ENCODE measurements at regions not wholly inside any gene's neighbourhood (a gene's known extent, or its start where the extent isn't known, plus 50 kb on each side); places are given as distances from the start of the nearest gene placed in this dataset.

DNA sequence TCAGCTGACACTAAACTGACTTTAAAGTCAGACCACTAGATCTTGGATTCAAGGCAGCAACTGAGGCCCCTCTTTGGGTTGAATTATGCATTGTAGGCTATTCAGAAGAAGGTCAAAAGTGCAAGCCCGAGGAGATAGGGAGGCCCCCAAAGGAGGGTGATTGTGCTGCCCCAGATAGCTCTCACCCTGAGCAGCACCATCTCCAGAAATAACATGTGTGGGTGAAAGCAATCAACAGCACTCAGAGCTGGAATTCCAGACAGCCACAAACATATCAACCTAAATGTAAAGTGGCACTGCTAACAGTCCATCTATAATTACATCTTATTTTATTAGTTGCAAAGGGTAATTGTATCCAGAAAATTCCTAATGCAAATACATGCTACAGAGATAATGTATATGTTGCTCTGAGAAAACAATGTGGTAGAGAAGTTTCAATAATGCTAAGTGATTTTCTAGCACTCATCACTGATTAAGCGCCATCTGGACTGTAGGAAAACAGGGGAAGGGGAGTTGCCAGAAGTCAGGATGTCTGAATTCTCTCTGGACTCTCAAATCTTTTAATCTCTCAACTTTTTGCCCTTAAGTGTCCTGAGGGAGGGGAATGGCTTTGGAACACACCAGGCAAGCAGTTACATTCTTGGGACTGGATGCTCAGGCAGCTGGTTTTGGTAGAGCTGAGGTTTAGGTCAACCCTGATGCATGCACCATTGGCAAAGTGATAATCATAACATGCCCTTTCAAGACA, 61.8 kb upstream of the SFRP2 start:
- TF ChIP-seq, protein P1, sequence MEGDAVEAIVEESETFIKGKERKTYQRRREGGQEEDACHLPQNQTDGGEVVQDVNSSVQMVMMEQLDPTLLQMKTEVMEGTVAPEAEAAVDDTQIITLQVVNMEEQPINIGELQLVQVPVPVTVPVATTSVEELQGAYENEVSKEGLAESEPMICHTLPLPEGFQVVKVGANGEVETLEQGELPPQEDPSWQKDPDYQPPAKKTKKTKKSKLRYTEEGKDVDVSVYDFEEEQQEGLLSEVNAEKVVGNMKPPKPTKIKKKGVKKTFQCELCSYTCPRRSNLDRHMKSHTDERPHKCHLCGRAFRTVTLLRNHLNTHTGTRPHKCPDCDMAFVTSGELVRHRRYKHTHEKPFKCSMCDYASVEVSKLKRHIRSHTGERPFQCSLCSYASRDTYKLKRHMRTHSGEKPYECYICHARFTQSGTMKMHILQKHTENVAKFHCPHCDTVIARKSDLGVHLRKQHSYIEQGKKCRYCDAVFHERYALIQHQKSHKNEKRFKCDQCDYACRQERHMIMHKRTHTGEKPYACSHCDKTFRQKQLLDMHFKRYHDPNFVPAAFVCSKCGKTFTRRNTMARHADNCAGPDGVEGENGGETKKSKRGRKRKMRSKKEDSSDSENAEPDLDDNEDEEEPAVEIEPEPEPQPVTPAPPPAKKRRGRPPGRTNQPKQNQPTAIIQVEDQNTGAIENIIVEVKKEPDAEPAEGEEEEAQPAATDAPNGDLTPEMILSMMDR (IDR thresholded peaks at IDR 0.05), result no peak
- TF ChIP-seq EZH2 (IDR thresholded peaks at IDR 0.05; ENCODE audit: borderline replicate concordance, insufficient read depth, low read depth, low read length, poor library complexity, severe bottlenecking), result no peak
